HEK293 (cell line): ENCODE measurements at regions not wholly inside any gene's neighbourhood (a gene's known extent, or its start where the extent isn't known, plus 50 kb on each side); places are given as distances from the start of the nearest gene placed in this dataset.

Source experiments
- CTCF ChIA-PET: fragments of 350-600 bp; formaldehyde crosslinking; extraction: SDS; loops from one replicate; lab custom pipeline; 2021; ENCODE audit warnings: antibody characterized with exemption; lab: Yijun Ruan, JAX
- POLR2A ChIA-PET: fragments of 300-600 bp; formaldehyde crosslinking; extraction: SDS; loops from one replicate; lab custom pipeline; 2020; ENCODE audit warnings: antibody characterized with exemption, inconsistent platforms; lab: Yijun Ruan, JAX
- H3K27ac ChIP-seq: fragments of 200-500 bp; sonication (Bioruptor generic); 2 replicates; pipeline ENCODE4 v1.5.1; 2014; ENCODE audit warnings: low read depth, low read length, control low read depth, inconsistent platforms; ENCODE audit errors: extremely low read depth
- H3K36me3 ChIP-seq, 2 experiments: fragments of 200-500 bp in 1 of 2; sonication (Bioruptor generic) in 1 of 2; 1 replicate in 1 of 2; 2 replicates in 1 of 2; pipeline ENCODE4 v1.5.1; 2014 to 2017; ENCODE audit warnings: inconsistent platforms in 2 of 2, low read length in 2 of 2; ENCODE audit not compliant: control insufficient read depth in 2 of 2, insufficient read depth in 1 of 2
- H3K4me1 ChIP-seq: fragments of 200-500 bp; sonication (Bioruptor generic); 2 replicates; pipeline ENCODE4 v1.5.1; 2014; ENCODE audit warnings: mild to moderate bottlenecking, low read length, inconsistent platforms; ENCODE audit not compliant: control insufficient read depth, insufficient read depth
- H3K4me3 ChIP-seq: 2 replicates; pipeline ENCODE4 v1.5.1; 2011; ENCODE audit warnings: low read depth, mild to moderate bottlenecking, control low read depth, low read length, moderate library complexity
- H3K9me3 ChIP-seq: fragments of 200-500 bp; sonication (Bioruptor generic); 2 replicates; pipeline ENCODE4 v1.5.1; 2014; ENCODE audit warnings: low read depth, low read length, inconsistent platforms; ENCODE audit not compliant: control insufficient read depth, insufficient read depth
- GLI4 ChIP-seq: fragments of 450-650 bp; formaldehyde crosslinking; IDR thresholded peaks from 2 replicates; pipeline ENCODE4 v1.5.1; 2016; ENCODE audit warnings: missing biosample characterization, missing genetic modification characterization
- GLIS2 ChIP-seq: fragments of 450-650 bp; formaldehyde crosslinking; IDR thresholded peaks from 2 replicates; pipeline ENCODE4 v1.5.1; 2016; ENCODE audit warnings: missing biosample characterization, missing genetic modification characterization
- KLF1 ChIP-seq: fragments of 450-650 bp; formaldehyde crosslinking; IDR thresholded peaks from 2 replicates; pipeline ENCODE4 v1.5.1; 2016; ENCODE audit warnings: missing biosample characterization, missing genetic modification characterization
- OVOL3 ChIP-seq: fragments of 450-650 bp; formaldehyde crosslinking; IDR thresholded peaks from 2 replicates; pipeline ENCODE4 v1.5.1; 2016; ENCODE audit warnings: missing biosample characterization, missing genetic modification characterization
- PRDM4 ChIP-seq: fragments of 450-650 bp; formaldehyde crosslinking; IDR thresholded peaks from 2 replicates; pipeline ENCODE4 v1.5.1; 2017; ENCODE audit warnings: missing biosample characterization, missing genetic modification characterization
- REST ChIP-seq: fragments of 450-650 bp; formaldehyde crosslinking; IDR thresholded peaks from 2 replicates; pipeline ENCODE4 v1.5.1; 2016; ENCODE audit warnings: missing biosample characterization, missing genetic modification characterization
- ZIC2 ChIP-seq: fragments of 450-650 bp; formaldehyde crosslinking; IDR thresholded peaks from 2 replicates; pipeline ENCODE4 v1.5.1; 2016; ENCODE audit warnings: missing biosample characterization, missing genetic modification characterization
- ZNF157 ChIP-seq: fragments of 450-650 bp; formaldehyde crosslinking; IDR thresholded peaks from 2 replicates; pipeline ENCODE4 v1.5.1; 2016; ENCODE audit warnings: missing biosample characterization, missing genetic modification characterization
- ZNF169 ChIP-seq: fragments of 450-650 bp; formaldehyde crosslinking; IDR thresholded peaks from 2 replicates; pipeline ENCODE4 v1.5.1; 2016; ENCODE audit warnings: missing biosample characterization, missing genetic modification characterization
- ZNF324 ChIP-seq: fragments of 450-650 bp; formaldehyde crosslinking; IDR thresholded peaks from 2 replicates; pipeline ENCODE4 v1.5.1; 2016; ENCODE audit warnings: missing biosample characterization, missing genetic modification characterization
- ZNF341 ChIP-seq: fragments of 450-650 bp; formaldehyde crosslinking; IDR thresholded peaks from 2 replicates; pipeline ENCODE4; 2016; ENCODE audit warnings: low read depth, missing biosample characterization, missing genetic modification characterization
- ZNF366 ChIP-seq: fragments of 450-650 bp; formaldehyde crosslinking; conservative IDR thresholded peaks from 2 replicates; pipeline ENCODE4 v1.5.1; 2016; ENCODE audit warnings: missing biosample characterization, missing genetic modification characterization
- ZNF426 ChIP-seq: fragments of 450-650 bp; formaldehyde crosslinking; IDR thresholded peaks from 2 replicates; pipeline ENCODE4 v1.5.1; 2017; ENCODE audit warnings: missing biosample characterization, missing genetic modification characterization, mild to moderate bottlenecking, inconsistent platforms, moderate library complexity
- ZNF473 ChIP-seq: fragments of 450-650 bp; formaldehyde crosslinking; IDR thresholded peaks from 2 replicates; pipeline ENCODE4 v1.5.1; 2017; ENCODE audit warnings: missing biosample characterization, missing genetic modification characterization
- ZNF521 ChIP-seq: fragments of 450-650 bp; formaldehyde crosslinking; IDR thresholded peaks from 2 replicates; pipeline ENCODE4 v1.5.1; 2017; ENCODE audit warnings: missing biosample characterization, mild to moderate bottlenecking, missing genetic modification characterization
- ZNF639 ChIP-seq: fragments of 450-650 bp; formaldehyde crosslinking; IDR thresholded peaks from 2 replicates; pipeline ENCODE4 v1.5.1; 2016; ENCODE audit warnings: missing biosample characterization, missing genetic modification characterization
- ZNF768 ChIP-seq: fragments of 450-650 bp; formaldehyde crosslinking; IDR thresholded peaks from 2 replicates; pipeline ENCODE4 v1.5.1; 2018; ENCODE audit warnings: missing biosample characterization, mild to moderate bottlenecking, missing genetic modification characterization
- ZNF843 ChIP-seq: fragments of 450-650 bp; formaldehyde crosslinking; IDR thresholded peaks from 2 replicates; pipeline ENCODE4 v1.5.1; 2016; ENCODE audit warnings: missing biosample characterization, missing genetic modification characterization
- ZSCAN18 ChIP-seq: fragments of 450-650 bp; formaldehyde crosslinking; IDR thresholded peaks from 2 replicates; pipeline ENCODE4 v1.5.1; 2016; ENCODE audit warnings: missing biosample characterization, missing genetic modification characterization
- ZXDB ChIP-seq: fragments of 450-650 bp; formaldehyde crosslinking; IDR thresholded peaks from 2 replicates; pipeline ENCODE4 v1.5.1; 2016; ENCODE audit warnings: missing biosample characterization, missing genetic modification characterization
- TF ChIP-seq, protein P1 (sequence below): fragments of 450-650 bp; formaldehyde crosslinking; IDR thresholded peaks from 2 replicates; pipeline ENCODE4 v1.5.1; 2016; ENCODE audit warnings: missing biosample characterization, missing genetic modification characterization, borderline replicate concordance

- TF ChIP-seq, protein P1, sequence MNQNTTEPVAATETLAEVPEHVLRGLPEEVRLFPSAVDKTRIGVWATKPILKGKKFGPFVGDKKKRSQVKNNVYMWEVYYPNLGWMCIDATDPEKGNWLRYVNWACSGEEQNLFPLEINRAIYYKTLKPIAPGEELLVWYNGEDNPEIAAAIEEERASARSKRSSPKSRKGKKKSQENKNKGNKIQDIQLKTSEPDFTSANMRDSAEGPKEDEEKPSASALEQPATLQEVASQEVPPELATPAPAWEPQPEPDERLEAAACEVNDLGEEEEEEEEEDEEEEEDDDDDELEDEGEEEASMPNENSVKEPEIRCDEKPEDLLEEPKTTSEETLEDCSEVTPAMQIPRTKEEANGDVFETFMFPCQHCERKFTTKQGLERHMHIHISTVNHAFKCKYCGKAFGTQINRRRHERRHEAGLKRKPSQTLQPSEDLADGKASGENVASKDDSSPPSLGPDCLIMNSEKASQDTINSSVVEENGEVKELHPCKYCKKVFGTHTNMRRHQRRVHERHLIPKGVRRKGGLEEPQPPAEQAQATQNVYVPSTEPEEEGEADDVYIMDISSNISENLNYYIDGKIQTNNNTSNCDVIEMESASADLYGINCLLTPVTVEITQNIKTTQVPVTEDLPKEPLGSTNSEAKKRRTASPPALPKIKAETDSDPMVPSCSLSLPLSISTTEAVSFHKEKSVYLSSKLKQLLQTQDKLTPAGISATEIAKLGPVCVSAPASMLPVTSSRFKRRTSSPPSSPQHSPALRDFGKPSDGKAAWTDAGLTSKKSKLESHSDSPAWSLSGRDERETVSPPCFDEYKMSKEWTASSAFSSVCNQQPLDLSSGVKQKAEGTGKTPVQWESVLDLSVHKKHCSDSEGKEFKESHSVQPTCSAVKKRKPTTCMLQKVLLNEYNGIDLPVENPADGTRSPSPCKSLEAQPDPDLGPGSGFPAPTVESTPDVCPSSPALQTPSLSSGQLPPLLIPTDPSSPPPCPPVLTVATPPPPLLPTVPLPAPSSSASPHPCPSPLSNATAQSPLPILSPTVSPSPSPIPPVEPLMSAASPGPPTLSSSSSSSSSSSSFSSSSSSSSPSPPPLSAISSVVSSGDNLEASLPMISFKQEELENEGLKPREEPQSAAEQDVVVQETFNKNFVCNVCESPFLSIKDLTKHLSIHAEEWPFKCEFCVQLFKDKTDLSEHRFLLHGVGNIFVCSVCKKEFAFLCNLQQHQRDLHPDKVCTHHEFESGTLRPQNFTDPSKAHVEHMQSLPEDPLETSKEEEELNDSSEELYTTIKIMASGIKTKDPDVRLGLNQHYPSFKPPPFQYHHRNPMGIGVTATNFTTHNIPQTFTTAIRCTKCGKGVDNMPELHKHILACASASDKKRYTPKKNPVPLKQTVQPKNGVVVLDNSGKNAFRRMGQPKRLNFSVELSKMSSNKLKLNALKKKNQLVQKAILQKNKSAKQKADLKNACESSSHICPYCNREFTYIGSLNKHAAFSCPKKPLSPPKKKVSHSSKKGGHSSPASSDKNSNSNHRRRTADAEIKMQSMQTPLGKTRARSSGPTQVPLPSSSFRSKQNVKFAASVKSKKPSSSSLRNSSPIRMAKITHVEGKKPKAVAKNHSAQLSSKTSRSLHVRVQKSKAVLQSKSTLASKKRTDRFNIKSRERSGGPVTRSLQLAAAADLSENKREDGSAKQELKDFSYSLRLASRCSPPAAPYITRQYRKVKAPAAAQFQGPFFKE (tag by site-specific recombination): no peak
Measured at GRCh38 chr10:3425261-3425660, 252.7 kb upstream of the PITRM1 start (continued).

GRCh38 chr10:3424111-3424851 is 251.7 kb upstream of the PITRM1 start:
- ChIA-PET POLR2A (no interaction called here), CTCF (interaction anchor here (0.6 to 0.7 kb wide), 3 partner anchors 144 to 886 kb away, joined by 3 to 4 read pairs (median 3); no protein-coding TSS in a partner anchor)
- Histone ChIP-seq H3K27ac (no peak overlapping the region; the same call in 1 of the 2 replicates), H3K36me3 (no peaks in the 10 kb centered on the region), H3K9me3 (no peaks in the 10 kb centered on the region), H3K4me3 (no peak overlapping the region), H3K4me1 (no peaks in the 10 kb centered on the region)
- TF ChIP-seq ZNF473 (tag by site-specific recombination): no peak
- TF ChIP-seq KLF1: no peak
- no peak for TF ChIP-seq ZNF324
- no peak for TF ChIP-seq OVOL3 (tag by site-specific recombination)
- no peak for TF ChIP-seq ZNF169 (tag by site-specific recombination)
- no peak for TF ChIP-seq ZNF157
- no peak for TF ChIP-seq ZSCAN18 (tag by site-specific recombination)
- no peak for TF ChIP-seq ZNF639 (tag by site-specific recombination)
- peak; percentile 72 for TF ChIP-seq ZNF341 (tag by site-specific recombination)
- TF ChIP-seq ZNF366: 0 out of 2 replicates have a peak, but pooled peaks have one; percentile 17
- no peak for TF ChIP-seq ZNF521 (tag by site-specific recombination)
- TF ChIP-seq GLI4: no peak
- no peak for TF ChIP-seq PRDM4 (tag by site-specific recombination)
- TF ChIP-seq ZNF426 (tag by site-specific recombination): no peak
- no peak for TF ChIP-seq REST
- peak; percentile 26; the same call in 1 of the 2 replicates for TF ChIP-seq GLIS2
- no peak for TF ChIP-seq ZNF768 (tag by site-specific recombination)
- TF ChIP-seq ZXDB (tag by site-specific recombination): no peak
- no peak for TF ChIP-seq ZNF843 (tag by site-specific recombination)
- TF ChIP-seq ZIC2: peak; percentile 75
